Stimulated activated CD4-positive, alpha-beta T cell treated with anti-CD3 and anti-CD28 coated beads, Interleukin-12 subunit alpha, Interleukin-12 subunit beta, amount 100 ng/mL, for 48 hours (primary cell): ENCODE measurements at regions not wholly inside any gene's neighbourhood (a gene's known extent, or its start where the extent isn't known, plus 50 kb on each side); places are given as distances from the start of the nearest gene placed in this dataset.
"Not testable (repeated sequence)": the region's sequence is repeated elsewhere in the genome, so short reads cannot be mapped to it uniquely, and the experiment has no call there.

Experiments
- DNase-seq, 3 donors: peaks; one replicate each; pipeline ENCODE4 v3.0.0-alpha.2; 2020; ENCODE audit warnings: low read depth in 2 of 3, low spot score in 1 of 3

- not testable (repeated sequence) for DNase-seq
Observed at GRCh38 chr19:14285726-14286125, 79.8 kb upstream of the ADGRL1 start.

GRCh38 chr19:14283813-14284520 is 78.0 kb upstream of the ADGRL1 start:
- peak in 1 of 3 donors; percentile 12 for DNase-seq

- DNase-seq, result not testable (repeated sequence)
Observed at GRCh38 chr19:14279270-14279669, 73.3 kb upstream of the ADGRL1 start.

- no peak for DNase-seq
Observed at GRCh38 chr19:14277608-14278007, 71.6 kb upstream of the ADGRL1 start.

- DNase-seq, result not testable (repeated sequence)
Observed at GRCh38 chr19:14275823-14276222, 69.9 kb upstream of the ADGRL1 start.

GRCh38 chr19:14272623-14273022 is 66.7 kb upstream of the ADGRL1 start:
- DNase-seq, result no peak

GRCh38 chr19:14271840-14272239 is 65.9 kb upstream of the ADGRL1 start:
- no peak for DNase-seq

- DNase-seq, result not testable (repeated sequence)
Observed at GRCh38 chr19:14270557-14270956, 64.6 kb upstream of the ADGRL1 start.

GRCh38 chr19:14267224-14267741 is 61.3 kb upstream of the ADGRL1 start:
- no peak for DNase-seq

- DNase-seq, result not testable (repeated sequence)
Observed at GRCh38 chr19:14266208-14266607, 60.2 kb upstream of the ADGRL1 start.

GRCh38 chr19:14265290-14266036 is 59.5 kb upstream of the ADGRL1 start:
- DNase-seq, result no peak

GRCh38 chr19:14255902-14256649 is 50.1 kb upstream of the ADGRL1 start:
- peak in 1 of 3 donors; percentile 20 for DNase-seq
